Parathyroid adenoma (tissue), 2 donors: ENCODE measurements at regions not wholly inside any gene's neighbourhood (a gene's known extent, or its start where the extent isn't known, plus 50 kb on each side); places are given as distances from the start of the nearest gene placed in this dataset.

Source experiments
- H2AFZ ChIP-seq: fragments of 300-600 bp; sonication (generic); one replicate; pipeline ENCODE4 v1.7.0; 2017; ENCODE audit warnings: antibody characterized with exemption, mild to moderate bottlenecking
- H3K27ac ChIP-seq: fragments of 300-600 bp; sonication (generic); one replicate; pipeline ENCODE4 v1.7.0; 2017
- H3K27me3 ChIP-seq: fragments of 300-600 bp; sonication (generic); one replicate; pipeline ENCODE4 v1.7.0; 2017; ENCODE audit warnings: low read length; ENCODE audit not compliant: control insufficient read depth, insufficient read depth
- H3K36me3 ChIP-seq: fragments of 300-600 bp; sonication (generic); one replicate; pipeline ENCODE4 v1.7.0; 2017; ENCODE audit warnings: low read length; ENCODE audit not compliant: control insufficient read depth, insufficient read depth
- H3K4me1 ChIP-seq: fragments of 300-600 bp; sonication (generic); one replicate; pipeline ENCODE4 v1.7.0; 2017; ENCODE audit warnings: control low read depth
- H3K4me2 ChIP-seq: fragments of 300-600 bp; sonication (generic); one replicate; pipeline ENCODE4 v1.7.0; 2017; ENCODE audit warnings: low read length
- H3K4me3 ChIP-seq: fragments of 300-600 bp; sonication (generic); one replicate; pipeline ENCODE4 v1.7.0; 2017; ENCODE audit warnings: low read depth, low read length
- H3K79me2 ChIP-seq: fragments of 300-600 bp; sonication (generic); one replicate; pipeline ENCODE4 v1.7.0; 2017; ENCODE audit warnings: control low read depth
- H3K9ac ChIP-seq: fragments of 300-600 bp; sonication (generic); one replicate; pipeline ENCODE4 v1.7.0; 2017; ENCODE audit warnings: mild to moderate bottlenecking
- H3K9me3 ChIP-seq: fragments of 300-600 bp; sonication (generic); one replicate; pipeline ENCODE4 v1.7.0; 2017; ENCODE audit warnings: low read length; ENCODE audit not compliant: control insufficient read depth
- CTCF ChIP-seq: fragments of 300-600 bp; sonication (generic); IDR thresholded peaks from one replicate; pipeline ENCODE4 v1.7.0; 2017; ENCODE audit warnings: antibody characterized with exemption, mild to moderate bottlenecking
- donor health status: primary hyperparathyroidism.

- Histone ChIP-seq H3K36me3 (no peaks in the 10 kb centered on the region), H3K9me3 (no peaks in the 10 kb centered on the region)
These were observed 58.9 kb upstream of the ANKS1B start for GRCh38 chr12:100043631-100044030.

More at GRCh38 chr12:100043631-100044030, 58.9 kb upstream of the ANKS1B start:
- H3K79me2 ChIP-seq, result no peaks in the 10 kb centered on the region
- no peak overlapping the region for H3K27ac ChIP-seq
- H3K4me3 ChIP-seq, result no peak overlapping the region
- no peaks in the 10 kb centered on the region for H3K27me3 ChIP-seq
- H3K4me1 ChIP-seq, result no peaks in the 10 kb centered on the region
- H2AFZ ChIP-seq, result no peak overlapping the region
- no peak overlapping the region for H3K4me2 ChIP-seq
- TF ChIP-seq CTCF, result no peak
- H3K9ac ChIP-seq, result no peak overlapping the region
